ENCODE measurements at regions not wholly inside any gene's neighbourhood (a gene's known extent, or its start where the extent isn't known, plus 50 kb on each side); places are given as distances from the start of the nearest gene placed in this dataset.

DNA sequence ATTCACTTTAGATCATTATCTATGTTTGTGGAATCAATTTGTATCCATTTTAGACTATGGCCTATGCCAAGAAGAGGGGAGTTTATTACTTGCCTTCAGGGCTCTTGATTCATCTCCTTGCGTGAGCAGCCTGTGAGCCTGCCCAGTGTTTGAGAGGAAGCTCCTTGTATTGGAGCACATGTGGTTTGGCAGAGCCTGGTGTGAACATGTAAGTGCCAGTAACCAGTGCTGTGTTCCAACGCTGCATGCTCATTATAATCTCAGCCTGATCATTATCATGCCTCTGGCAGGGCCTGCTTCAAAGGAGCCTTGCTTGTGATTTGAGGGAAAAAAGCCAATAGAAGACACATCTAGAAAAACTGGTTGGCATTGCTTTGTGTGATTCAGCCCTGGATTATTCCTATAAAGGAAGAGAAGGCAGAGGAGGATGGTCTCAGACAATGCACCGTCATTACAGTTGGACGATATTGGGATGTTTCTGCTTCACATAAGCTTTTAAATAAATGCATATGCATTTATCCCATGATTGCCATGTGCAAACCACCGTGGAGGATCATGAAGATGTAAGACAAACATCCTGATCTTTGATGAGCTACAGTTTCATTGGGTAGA, 203.4 kb upstream of the AHR start:
- no peaks in the 10 kb centered on the region for H3K27me3 ChIP-seq
- WGBS, 3 donors, result 91 to 93% (median 91%) methylated on average over 5 of the region's 5 CpGs
- H3K27ac ChIP-seq, result no peak overlapping the region
- H3K4me3 ChIP-seq, result no peak overlapping the region
- no peak for TF ChIP-seq EP300 (IDR thresholded peaks at IDR 0.05)
- TF ChIP-seq POLR2A (IDR thresholded peaks at IDR 0.05), result no peak
- TF ChIP-seq, protein P1, sequence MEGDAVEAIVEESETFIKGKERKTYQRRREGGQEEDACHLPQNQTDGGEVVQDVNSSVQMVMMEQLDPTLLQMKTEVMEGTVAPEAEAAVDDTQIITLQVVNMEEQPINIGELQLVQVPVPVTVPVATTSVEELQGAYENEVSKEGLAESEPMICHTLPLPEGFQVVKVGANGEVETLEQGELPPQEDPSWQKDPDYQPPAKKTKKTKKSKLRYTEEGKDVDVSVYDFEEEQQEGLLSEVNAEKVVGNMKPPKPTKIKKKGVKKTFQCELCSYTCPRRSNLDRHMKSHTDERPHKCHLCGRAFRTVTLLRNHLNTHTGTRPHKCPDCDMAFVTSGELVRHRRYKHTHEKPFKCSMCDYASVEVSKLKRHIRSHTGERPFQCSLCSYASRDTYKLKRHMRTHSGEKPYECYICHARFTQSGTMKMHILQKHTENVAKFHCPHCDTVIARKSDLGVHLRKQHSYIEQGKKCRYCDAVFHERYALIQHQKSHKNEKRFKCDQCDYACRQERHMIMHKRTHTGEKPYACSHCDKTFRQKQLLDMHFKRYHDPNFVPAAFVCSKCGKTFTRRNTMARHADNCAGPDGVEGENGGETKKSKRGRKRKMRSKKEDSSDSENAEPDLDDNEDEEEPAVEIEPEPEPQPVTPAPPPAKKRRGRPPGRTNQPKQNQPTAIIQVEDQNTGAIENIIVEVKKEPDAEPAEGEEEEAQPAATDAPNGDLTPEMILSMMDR (IDR thresholded peaks at IDR 0.05), result no peak
- H3K4me1 ChIP-seq (ENCODE audit: insufficient read depth), result peaks cover 4% of the 10 kb centered on the region
- intact Hi-C loops (cut with DNase I), result no loop called here
- no peaks in the 10 kb centered on the region for H3K36me3 ChIP-seq
- no peak for DNase-seq
- H3K9me3 ChIP-seq, result no peaks in the 10 kb centered on the region

DNA sequence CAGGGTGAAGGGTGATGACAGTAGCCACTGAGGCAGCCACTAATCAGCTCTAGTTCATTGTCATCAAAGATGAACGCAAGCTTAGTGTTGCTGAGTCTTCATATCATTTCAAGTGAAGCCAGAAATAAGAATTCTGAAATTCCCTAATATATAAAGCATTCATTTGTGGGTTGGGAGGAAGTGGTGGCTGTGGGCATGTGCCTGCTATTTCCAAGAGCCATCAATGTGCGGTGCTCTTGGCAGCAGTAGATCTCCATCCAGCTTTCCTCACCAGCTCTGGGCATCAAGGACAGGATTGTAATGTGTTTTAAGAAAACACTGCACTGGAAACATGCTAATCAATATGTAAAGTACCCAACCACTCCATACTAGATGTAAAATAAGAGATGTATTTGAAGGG, 202.5 kb upstream of the AHR start:
- WGBS, 3 donors, result 91 to 97% (median 92%) methylated on average over 2 of the region's 2 CpGs
- Histone ChIP-seq H3K4me3 (no peak overlapping the region), H3K36me3 (no peaks in the 10 kb centered on the region), H3K27ac (no peak overlapping the region), H3K4me1 (ENCODE audit: insufficient read depth) (peaks cover 4% of the 10 kb centered on the region), H3K27me3 (no peaks in the 10 kb centered on the region), H3K9me3 (no peaks in the 10 kb centered on the region)
- intact Hi-C loops (cut with DNase I), result no loop called here
- DNase-seq, result no peak
- no peak for TF ChIP-seq EP300 (IDR thresholded peaks at IDR 0.05)
- TF ChIP-seq POLR2A (IDR thresholded peaks at IDR 0.05), result no peak
- TF ChIP-seq, protein P1 (IDR thresholded peaks at IDR 0.05), result no peak

DNA sequence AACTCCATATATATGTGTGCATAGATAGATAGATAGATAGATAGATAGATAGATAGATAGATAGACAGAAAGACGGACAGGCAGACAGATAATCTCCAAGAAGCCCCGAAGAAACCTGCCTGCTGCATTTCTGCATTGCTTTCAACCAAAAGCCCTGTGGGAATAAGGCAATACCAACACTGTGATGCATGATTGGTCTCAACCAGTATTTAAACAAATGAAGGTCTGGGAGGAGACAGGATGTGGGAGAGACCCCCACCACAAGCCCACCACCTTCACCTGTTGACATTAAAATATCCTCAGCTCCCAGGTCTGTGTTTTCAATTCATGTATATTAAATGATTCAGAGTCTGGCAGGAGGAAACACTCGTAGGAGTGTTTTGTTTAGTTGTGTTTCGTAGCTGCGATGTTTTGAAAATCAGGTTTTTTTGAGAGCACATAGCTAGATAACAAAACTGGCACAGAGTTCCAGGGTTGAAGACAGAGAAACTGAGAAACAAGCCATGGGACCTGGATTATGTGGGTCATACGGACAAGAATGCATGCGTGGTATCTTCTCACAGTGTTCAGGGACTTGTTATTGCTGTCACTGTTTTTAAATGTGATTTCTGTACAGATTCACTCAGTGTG, 200.7 kb upstream of the AHR start:
- no peaks in the 10 kb centered on the region for H3K27me3 ChIP-seq
- no peaks in the 10 kb centered on the region for H3K9me3 ChIP-seq
- no peak overlapping the region for H3K4me3 ChIP-seq
- no peaks in the 10 kb centered on the region for H3K36me3 ChIP-seq
- H3K4me1 ChIP-seq (ENCODE audit: insufficient read depth), result peaks cover 4% of the 10 kb centered on the region
- 6 to 22% (median 6%) methylated on average over 7 of the region's 7 CpGs for WGBS, 3 donors
- DNase-seq, result no peak
- intact Hi-C loops (cut with DNase I), result no loop called here
- TF ChIP-seq EP300 (IDR thresholded peaks at IDR 0.05), result no peak
- TF ChIP-seq, protein P1 (IDR thresholded peaks at IDR 0.05), result no peak
- peak overlapping the region in 1 of 2 donors; percentile 37 for H3K27ac ChIP-seq

DNA sequence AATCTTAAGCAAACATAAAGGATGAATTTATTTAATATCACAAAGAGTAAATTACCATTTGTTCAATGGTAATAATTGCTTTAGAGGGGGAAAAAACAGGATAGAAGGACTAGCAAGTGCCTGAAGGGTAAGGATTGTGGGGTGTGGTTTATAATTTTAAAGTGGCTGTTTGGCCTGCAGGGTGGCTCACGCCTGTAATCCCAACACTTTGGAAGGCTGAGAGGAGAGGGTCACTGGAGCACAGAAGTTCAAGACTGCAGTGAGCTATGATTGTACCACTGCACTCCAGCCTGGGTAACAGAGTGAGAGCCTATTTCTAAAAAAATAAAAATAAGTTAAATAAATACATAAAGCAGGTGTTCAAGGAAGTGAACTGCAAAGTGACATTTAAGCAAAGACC, 199.9 kb upstream of the AHR start:
- Histone ChIP-seq H3K27ac (peak overlapping the region in 1 of 2 donors; percentile 37), H3K36me3 (no peaks in the 10 kb centered on the region), H3K27me3 (no peaks in the 10 kb centered on the region), H3K4me1 (ENCODE audit: insufficient read depth) (peaks cover 4% of the 10 kb centered on the region), H3K9me3 (no peaks in the 10 kb centered on the region), H3K4me3 (no peak overlapping the region)
- DNase-seq, result no peak
- WGBS, 3 donors, result 66 to 76% (median 70%) methylated on average over 1 of the region's 1 CpG
- intact Hi-C loops (cut with DNase I), result no loop called here
- TF ChIP-seq, protein P1 (IDR thresholded peaks at IDR 0.05), result no peak
- TF ChIP-seq POLR2A (IDR thresholded peaks at IDR 0.05) (no peak), EP300 (IDR thresholded peaks at IDR 0.05) (no peak)
